Urinary bladder (tissue), 3 donors: ENCODE measurements at regions not wholly inside any gene's neighbourhood (a gene's known extent, or its start where the extent isn't known, plus 50 kb on each side); places are given as distances from the start of the nearest gene placed in this dataset.
"Not testable (repeated sequence)": the region's sequence is repeated elsewhere in the genome, so short reads cannot be mapped to it uniquely, and the experiment has no call there.

Experiments used
- DNase-seq: peaks from one replicate; pipeline ENCODE4 v3.0.0-alpha.2; 2015; ENCODE audit errors: extremely low spot score
- H3K27ac ChIP-seq: one replicate; pipeline ENCODE4 v1.5.1; 2013; ENCODE audit warnings: low read depth, mild to moderate bottlenecking, moderate library complexity
- H3K36me3 ChIP-seq: one replicate; pipeline ENCODE4 v1.6.1; 2013; ENCODE audit warnings: mild to moderate bottlenecking, moderate library complexity; ENCODE audit not compliant: insufficient read depth
- H3K4me1 ChIP-seq: one replicate; pipeline ENCODE4 v1.6.1; 2013; ENCODE audit warnings: mild to moderate bottlenecking, moderate library complexity; ENCODE audit not compliant: insufficient read depth
- H3K4me3 ChIP-seq: one replicate; pipeline ENCODE4 v1.5.1; 2013; ENCODE audit warnings: low read depth, low read length
- WGBS: extraction: QIAGEN DNeasy Blood & Tissue Kit; methylation state at CpG from one replicate; pipeline ENCODE4 v1.1.7; 2013; 5-methylcytosine and 5-hydroxymethylcytosine counted together
- donor health status: healthy with polysubstance abuse.
- donor health status: healthy.

DNA sequence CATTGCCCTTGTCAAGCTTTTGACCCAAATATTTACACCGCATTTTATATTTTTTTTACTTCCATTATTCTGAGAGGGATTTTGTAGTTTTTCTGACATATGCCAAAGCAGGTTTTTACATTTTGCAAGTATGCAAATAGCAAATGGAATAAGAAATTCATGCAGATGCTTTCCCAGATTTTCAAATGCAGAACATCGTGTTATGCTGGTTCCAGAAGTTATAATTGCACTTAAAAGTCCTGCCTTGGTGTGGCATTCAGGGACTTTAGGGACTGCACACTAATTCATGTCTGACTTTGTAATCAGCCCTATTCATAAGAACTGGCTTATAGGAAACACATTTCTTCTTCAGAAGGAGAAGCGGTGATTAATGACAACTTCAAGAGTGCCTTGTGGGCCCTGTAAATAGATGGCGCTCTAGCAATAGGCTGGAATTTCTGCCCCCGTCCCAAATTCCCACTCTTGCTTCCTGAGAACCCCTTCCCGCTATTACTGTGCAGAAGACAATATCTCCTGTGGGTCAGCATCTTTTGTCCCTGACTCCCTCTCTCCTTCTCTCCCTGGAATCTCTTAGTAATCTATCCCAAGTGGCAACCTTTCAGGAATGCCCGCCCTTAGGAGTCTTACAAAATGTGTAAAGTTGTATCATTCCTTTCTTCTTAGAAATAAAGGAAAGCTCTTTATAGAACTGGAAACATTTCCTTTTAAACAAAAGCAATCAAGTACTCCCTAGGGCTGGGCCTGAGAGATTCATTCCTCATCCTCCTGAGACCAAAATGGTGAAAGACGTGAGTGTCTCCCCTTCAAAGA lies 264.0 kb downstream of the INHBA start:
- Histone ChIP-seq H3K4me3 (no peak overlapping the region), H3K36me3 (no peaks in the 10 kb centered on the region), H3K27ac (no peak overlapping the region), H3K4me1 (no peaks in the 10 kb centered on the region)
- DNase-seq: no peak
- WGBS: 94% methylated on average over 8 of the region's 8 CpGs

DNA sequence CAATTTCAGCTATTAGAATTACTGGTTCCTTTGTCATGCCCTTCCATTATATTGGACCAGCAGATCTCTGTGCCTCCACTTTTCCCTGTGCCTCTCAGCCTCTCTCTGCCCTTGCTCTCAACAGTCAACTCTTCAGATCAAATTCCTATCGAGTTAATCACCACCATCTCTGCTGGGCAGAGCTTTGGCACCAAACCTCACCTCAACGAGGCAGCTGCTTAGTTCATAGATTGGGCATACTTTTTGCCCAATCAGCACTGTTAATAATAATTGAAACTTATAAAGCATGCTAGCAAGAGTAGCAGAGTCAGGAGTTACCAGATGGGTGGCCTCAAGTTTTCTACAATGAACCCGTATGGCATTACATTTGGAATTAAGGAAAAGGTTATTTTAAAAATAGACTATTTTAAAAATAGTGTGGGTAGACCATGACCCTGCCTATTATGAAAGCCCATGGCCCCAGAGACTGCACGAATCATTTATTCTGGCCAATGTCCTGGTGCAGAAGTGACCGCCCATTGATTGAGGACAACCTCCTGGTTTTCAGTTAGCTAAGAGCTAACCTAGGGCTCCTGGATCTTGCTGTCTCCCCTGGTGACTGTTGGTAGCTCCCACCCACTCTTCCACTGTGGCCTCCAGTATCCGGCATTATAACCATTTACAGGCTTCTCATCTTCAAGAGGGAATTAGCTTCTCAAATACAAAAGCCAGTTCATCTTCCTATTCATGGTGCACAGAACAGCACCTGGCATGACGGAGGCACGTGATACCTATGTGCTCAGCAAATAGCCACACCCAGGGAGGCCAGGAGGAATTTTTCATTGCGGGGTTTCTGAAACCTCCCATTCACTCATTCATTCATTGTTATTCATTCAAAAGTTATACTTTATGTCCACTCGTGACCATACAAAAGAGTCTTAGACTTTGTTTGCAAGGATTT lies 265.4 kb downstream of the INHBA start:
- Histone ChIP-seq H3K27ac (no peak overlapping the region), H3K36me3 (no peaks in the 10 kb centered on the region), H3K4me3 (no peak overlapping the region), H3K4me1 (no peaks in the 10 kb centered on the region)
- WGBS: 82% methylated on average over 10 of the region's 10 CpGs
- no peak for DNase-seq

DNA sequence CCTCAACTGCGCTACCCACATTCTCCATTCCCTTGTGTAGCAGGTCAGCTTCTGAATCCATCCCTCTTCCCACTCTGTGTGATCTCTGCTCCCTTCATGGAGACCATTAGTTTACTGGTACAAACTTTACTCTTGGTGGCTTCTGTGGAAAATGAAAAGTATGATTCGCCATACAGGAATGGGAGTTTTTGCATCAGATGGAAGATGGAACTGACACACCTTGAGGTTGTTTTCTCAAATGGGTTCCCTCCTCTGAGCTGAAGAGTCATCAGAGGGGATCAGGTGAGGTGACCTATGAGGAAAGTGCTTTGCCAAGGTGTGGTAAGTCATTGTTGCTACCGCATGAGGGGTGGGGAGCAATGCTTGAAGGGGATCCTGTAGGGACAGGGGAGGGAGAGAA lies 266.8 kb downstream of the INHBA start:
- 98% methylated on average over 3 of the region's 3 CpGs for WGBS

DNA sequence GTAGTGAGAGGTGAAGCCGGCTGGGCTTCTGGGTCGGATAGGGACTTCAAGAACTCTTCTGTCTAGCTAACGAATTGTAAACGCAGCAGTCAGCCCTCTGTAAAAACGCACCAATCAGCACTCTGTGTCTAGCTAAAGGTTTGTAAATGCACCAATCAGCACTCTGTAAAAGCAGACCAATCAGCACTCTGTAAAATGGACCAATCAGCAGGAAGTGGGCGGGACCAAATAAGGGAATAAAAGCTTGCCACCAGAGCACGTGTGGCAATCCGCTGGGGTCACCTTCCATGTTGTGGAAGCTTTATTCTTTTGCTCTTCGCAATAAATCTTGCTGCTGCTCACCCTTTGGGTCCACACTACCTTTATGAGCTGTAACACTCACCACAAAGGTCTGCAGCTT lies 267.9 kb downstream of the INHBA start:
- 83% methylated on average over 9 of the region's 9 CpGs for WGBS
- not testable (repeated sequence) for H3K36me3 ChIP-seq

More for the DNA sequence above, 266.8 kb downstream of the INHBA start:
- no peak overlapping the region for H3K27ac ChIP-seq
- H3K36me3 ChIP-seq: no peaks in the 10 kb centered on the region
- DNase-seq: no peak
- H3K4me1 ChIP-seq: no peaks in the 10 kb centered on the region
- H3K4me3 ChIP-seq: no peak overlapping the region

DNA sequence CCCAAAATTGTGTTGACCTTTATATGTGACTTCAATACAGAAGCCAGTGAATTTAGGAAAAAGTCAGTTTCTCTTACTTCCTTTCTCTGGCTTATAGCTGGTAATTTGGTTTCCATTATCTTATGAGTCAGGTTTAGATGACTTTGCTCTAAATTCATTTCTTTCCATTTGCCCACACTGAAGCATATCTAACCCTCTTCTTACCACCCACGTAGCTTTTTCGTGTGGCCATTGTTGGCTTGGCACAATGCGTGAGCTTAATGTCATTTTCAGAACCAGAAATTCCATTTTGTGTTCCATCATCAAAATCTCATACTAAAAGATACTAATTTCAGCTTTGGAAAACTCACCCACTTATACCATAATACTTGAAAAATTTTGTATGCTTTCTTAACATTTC lies 271.2 kb downstream of the INHBA start:
- H3K4me1 ChIP-seq: no peaks in the 10 kb centered on the region
- WGBS: 88% methylated on average over 3 of the region's 3 CpGs
- H3K36me3 ChIP-seq: no peaks in the 10 kb centered on the region
- H3K4me3 ChIP-seq: no peak overlapping the region
- no peak overlapping the region for H3K27ac ChIP-seq
- DNase-seq: no peak

More for the DNA sequence above, 267.9 kb downstream of the INHBA start:
- not testable (repeated sequence) for H3K4me3 ChIP-seq, H3K27ac ChIP-seq, H3K4me1 ChIP-seq, DNase-seq

DNA sequence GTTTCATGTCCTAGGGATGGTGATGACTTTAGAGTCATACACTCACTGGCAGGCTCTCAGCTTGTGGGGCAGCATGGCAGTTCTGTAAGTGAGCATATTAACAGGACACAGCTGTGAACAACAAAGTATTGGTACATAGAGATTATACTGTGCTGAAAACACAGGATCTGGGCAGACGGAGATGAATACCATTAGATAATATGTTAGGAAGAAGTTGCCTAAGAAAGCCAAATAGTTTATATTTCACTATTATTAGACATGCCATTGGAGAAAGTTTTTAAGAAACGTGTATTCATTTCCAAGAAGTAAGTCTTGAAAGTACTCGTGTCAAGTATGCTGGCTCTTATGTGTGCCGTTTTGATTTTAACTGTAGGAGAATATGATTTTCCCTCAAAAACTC lies 274.5 kb downstream of the INHBA start:
- Histone ChIP-seq H3K4me1 (no peaks in the 10 kb centered on the region), H3K27ac (no peak overlapping the region), H3K36me3 (no peaks in the 10 kb centered on the region), H3K4me3 (no peak overlapping the region)
- 33% methylated on average over 4 of the region's 4 CpGs for WGBS
- no peak for DNase-seq

DNA sequence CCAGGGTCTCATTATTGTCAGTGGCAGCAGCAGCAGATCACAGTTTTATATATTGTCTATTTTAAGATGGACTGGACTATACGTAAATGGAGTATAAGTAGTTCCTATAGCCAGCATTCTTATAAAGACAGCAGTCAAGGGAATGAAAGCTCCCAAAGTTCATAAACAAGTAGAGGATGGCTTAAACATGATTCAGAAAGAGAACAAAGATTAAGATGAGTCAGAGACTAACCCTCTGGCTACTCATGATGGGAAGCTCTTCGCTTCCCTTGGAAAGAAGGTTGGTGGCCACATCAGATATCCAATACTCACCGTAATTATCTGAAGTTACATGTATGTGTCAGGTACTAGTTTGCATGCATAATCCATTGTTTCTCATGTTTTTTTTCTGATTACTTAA lies 277.0 kb downstream of the INHBA start:
- WGBS: 88% methylated on average over 3 of the region's 3 CpGs
- Histone ChIP-seq H3K4me3 (no peak overlapping the region), H3K27ac (no peak overlapping the region), H3K36me3 (no peaks in the 10 kb centered on the region), H3K4me1 (no peaks in the 10 kb centered on the region)
- DNase-seq: no peak

DNA sequence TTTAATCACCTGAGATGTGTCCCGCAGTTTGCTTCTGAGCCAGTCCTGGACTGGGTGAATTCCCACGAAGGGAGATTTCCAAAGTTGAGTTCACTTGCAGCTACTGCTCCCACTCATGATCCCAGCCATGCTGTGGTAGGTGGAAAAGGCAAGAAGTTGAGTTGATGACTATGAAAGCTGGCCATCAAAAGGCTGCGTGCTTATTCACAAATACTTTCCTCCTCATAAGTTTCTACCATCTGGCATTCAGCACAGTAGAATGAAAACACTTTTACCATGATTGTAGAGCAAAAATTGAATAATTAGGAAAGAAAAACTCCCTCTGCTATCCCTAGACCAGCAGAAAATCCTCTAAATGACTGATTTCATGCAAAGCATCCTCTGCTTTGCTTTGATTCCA lies 281.8 kb downstream of the INHBA start:
- WGBS: 91% methylated on average over 3 of the region's 3 CpGs
- H3K27ac ChIP-seq: no peak overlapping the region
- H3K36me3 ChIP-seq: no peaks in the 10 kb centered on the region
- no peaks in the 10 kb centered on the region for H3K4me1 ChIP-seq
- H3K4me3 ChIP-seq: no peak overlapping the region
- no peak for DNase-seq

DNA sequence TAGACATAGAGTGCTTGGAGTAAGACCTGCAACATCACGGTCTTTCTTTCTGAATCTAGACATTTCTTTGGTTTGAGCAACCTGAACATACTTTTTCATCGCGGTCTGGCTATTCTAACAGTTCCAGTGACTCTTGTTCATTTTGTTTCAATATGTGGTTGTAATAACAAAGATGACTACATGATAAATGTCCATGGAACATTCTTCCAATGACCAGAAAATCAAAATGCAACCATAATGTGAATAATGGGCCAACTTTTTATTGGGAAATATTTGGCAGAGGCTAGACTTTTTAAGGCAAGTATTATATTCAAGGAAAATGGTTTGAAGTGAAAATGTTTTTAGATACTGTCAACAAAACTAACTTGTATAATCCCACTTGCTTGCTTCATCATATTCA lies 282.5 kb downstream of the INHBA start:
- H3K27ac ChIP-seq: no peak overlapping the region
- no peaks in the 10 kb centered on the region for H3K4me1 ChIP-seq
- no peak overlapping the region for H3K4me3 ChIP-seq
- DNase-seq: no peak
- 93% methylated on average over 3 of the region's 3 CpGs for WGBS
- H3K36me3 ChIP-seq: no peaks in the 10 kb centered on the region

DNA sequence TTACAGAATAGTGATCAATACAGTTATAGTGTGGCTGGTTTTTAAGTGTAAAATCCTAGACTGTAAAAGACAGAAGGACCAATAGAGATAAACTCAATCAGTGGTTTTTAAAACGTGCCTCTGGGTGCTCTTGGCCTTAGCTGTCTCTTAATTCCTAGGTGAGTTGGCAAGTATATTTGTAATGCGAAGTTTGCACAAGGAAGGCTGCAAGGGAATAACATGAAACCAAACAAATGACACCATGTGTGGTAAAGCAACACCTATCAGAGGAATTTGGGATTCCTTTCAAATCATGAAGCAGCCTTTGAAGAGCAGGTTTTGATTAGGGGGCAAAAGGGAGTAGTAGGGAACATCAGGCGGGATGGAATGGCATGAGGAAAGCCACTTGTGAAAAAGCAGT lies 284.6 kb downstream of the INHBA start:
- Histone ChIP-seq H3K27ac (no peak overlapping the region), H3K4me3 (no peak overlapping the region), H3K36me3 (no peaks in the 10 kb centered on the region), H3K4me1 (no peaks in the 10 kb centered on the region)
- WGBS: 87% methylated on average over 3 of the region's 3 CpGs
- no peak for DNase-seq

DNA sequence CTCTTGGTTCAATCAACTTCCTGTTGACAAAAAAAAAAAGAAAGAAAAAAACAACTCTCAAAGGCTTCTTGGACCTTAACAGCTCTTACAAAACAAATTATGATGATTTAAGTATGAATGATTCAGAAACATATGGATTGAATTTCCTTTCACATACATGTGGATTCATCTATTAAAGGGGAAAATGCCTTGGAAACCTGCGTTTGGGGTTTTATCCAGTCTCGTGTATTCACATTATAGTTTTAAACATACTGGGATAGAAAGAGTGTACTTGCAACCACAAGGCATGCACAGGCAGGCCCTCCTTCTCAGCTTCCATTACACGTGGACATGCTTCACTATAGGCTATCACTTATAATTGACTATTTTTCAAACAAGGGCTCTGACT lies 286.7 kb downstream of the INHBA start:
- Histone ChIP-seq H3K4me3 (no peak overlapping the region), H3K36me3 (no peaks in the 10 kb centered on the region), H3K4me1 (no peaks in the 10 kb centered on the region), H3K27ac (no peak overlapping the region)
- 87% methylated on average over 3 of the region's 3 CpGs for WGBS
- no peak for DNase-seq

DNA sequence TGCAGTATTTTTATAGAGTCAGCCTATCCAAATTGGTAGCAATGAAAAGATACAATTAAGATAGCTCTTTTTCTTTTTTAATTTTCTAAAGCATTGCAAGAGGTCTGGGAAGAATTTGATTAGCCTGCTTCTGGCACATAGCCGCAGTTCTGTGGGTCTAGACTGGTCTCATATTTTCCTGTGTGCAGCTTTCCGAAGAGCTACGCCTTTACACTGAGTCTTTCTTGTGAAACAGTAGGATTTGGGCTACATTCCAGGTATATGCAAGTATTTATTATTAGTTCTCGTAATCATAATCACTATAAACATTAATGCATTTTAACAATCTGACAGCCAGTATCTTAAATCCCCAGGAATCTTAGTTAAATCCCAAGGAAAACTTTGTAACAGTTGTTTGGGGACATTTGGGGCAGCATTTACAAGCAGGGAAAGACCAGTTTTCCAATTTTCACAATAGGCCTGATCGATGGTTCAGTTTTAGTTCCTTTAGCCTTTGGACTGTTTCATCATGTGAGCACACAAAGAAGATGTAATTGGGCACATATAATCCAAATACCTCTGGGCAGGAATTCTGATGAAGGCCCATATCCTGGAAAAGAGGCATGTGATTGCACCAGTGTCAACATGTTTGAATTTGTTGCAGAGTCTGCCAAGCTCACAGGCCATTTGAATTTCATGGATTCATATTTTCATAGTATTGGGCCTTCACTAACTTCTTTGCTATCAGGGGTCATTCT lies 287.3 kb downstream of the INHBA start:
- no peak for DNase-seq
- no peaks in the 10 kb centered on the region for H3K4me1 ChIP-seq
- H3K36me3 ChIP-seq: no peaks in the 10 kb centered on the region
- H3K4me3 ChIP-seq: no peak overlapping the region
- 72% methylated on average over 5 of the region's 5 CpGs for WGBS
- H3K27ac ChIP-seq: no peak overlapping the region

DNA sequence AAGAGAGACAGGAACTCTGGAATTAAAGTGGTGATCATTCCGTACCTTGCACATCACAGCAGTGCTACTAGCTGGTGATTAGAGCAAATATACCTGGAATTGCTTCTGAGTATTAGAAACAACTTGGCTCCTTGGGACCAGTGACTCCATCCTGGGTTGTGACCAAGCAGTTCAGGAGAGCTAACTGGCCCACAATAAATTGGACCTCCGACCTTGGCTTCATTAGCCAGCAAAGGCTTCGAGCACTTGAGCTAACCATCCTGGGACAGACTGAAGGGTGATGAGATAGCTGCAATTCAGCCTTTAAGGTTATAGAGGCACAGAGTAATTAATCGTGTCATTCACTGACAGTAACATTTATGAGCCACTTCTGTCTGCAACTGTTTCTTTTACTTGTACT lies 287.8 kb downstream of the INHBA start:
- Histone ChIP-seq H3K27ac (no peak overlapping the region), H3K4me3 (no peak overlapping the region), H3K4me1 (no peaks in the 10 kb centered on the region), H3K36me3 (no peaks in the 10 kb centered on the region)
- WGBS: 80% methylated on average over 4 of the region's 4 CpGs
- no peak for DNase-seq
